ENCODE measurements at regions not wholly inside any gene's neighbourhood (a gene's known extent, or its start where the extent isn't known, plus 50 kb on each side); places are given as distances from the start of the nearest gene placed in this dataset.

DNA sequence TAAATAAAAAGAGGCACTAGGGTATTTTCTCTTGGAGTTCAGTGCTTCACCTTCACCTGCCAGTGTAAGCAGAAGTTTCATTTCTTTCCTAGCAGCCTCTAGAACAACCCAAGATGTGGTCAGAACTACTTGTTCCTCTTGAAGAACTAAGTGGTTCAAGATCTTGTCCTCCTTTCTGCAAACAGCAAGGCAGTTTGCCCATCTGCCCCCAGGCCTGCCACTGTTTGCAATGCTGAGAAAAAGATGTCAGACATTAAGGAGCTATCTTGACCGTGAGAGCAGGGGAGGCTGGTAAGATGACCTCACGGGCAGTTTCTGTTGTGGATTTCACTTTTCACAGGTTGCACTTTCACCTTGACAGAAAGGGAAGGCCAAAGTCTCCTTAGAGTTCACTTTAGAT lies 52.0 kb upstream of the KLF4 start:
- TF ChIP-seq, protein P1, sequence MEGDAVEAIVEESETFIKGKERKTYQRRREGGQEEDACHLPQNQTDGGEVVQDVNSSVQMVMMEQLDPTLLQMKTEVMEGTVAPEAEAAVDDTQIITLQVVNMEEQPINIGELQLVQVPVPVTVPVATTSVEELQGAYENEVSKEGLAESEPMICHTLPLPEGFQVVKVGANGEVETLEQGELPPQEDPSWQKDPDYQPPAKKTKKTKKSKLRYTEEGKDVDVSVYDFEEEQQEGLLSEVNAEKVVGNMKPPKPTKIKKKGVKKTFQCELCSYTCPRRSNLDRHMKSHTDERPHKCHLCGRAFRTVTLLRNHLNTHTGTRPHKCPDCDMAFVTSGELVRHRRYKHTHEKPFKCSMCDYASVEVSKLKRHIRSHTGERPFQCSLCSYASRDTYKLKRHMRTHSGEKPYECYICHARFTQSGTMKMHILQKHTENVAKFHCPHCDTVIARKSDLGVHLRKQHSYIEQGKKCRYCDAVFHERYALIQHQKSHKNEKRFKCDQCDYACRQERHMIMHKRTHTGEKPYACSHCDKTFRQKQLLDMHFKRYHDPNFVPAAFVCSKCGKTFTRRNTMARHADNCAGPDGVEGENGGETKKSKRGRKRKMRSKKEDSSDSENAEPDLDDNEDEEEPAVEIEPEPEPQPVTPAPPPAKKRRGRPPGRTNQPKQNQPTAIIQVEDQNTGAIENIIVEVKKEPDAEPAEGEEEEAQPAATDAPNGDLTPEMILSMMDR (IDR thresholded peaks at IDR 0.05) = no peak
- TF ChIP-seq POLR2A (IDR thresholded peaks at IDR 0.05) = no peak

All from adrenal gland (tissue), 5 donors.